ENCODE measurements at regions not wholly inside any gene's neighbourhood (a gene's known extent, or its start where the extent isn't known, plus 50 kb on each side); places are given as distances from the start of the nearest gene placed in this dataset.

- Histone ChIP-seq H3K36me3 (replicated peaks in 1 of 2; ENCODE audit: control insufficient read depth in 1 of 2, insufficient read depth in 2 of 2, low read length in 2 of 2) (no peaks in the 10 kb centered on the region), H3K9ac (ENCODE audit: insufficient read depth, low read depth, low read length) (no peak overlapping the region), H3K27me3 (ENCODE audit: control insufficient read depth in 1 of 2, insufficient read depth in 2 of 2, low read length in 2 of 2) (peaks cover 4 to 56% of the 10 kb centered on the region in 2 experiments; a peak in 4 of 5 replicates), H4K20me1 (ENCODE audit: insufficient read depth, low read length) (no peaks in the 10 kb centered on the region), H3K4me2 (ENCODE audit: low read depth, low read length) (no peak overlapping the region), H3K4me1 (ENCODE audit: insufficient read depth, low read length) (no peaks in the 10 kb centered on the region), H3K4me3 (replicated peaks in 1 of 3; ENCODE audit: insufficient read depth in 1 of 3, low read depth in 2 of 3, low read length in 3 of 3) (no peak overlapping the region), H3K27ac (ENCODE audit: extremely low read length, insufficient read depth, low read length) (no peak overlapping the region), H3K79me2 (ENCODE audit: insufficient read depth, low read length) (no peaks in the 10 kb centered on the region), H2AFZ (ENCODE audit: low read length) (no peak overlapping the region), H3K9me3 (ENCODE audit: low read length) (peaks cover 19% of the 10 kb centered on the region)
- TF ChIP-seq ZNF512B (CRISPR knock-in tag; IDR thresholded peaks at IDR 0.05; ENCODE audit: borderline replicate concordance) (no peak), PRDM15 (CRISPR knock-in tag; IDR thresholded peaks at IDR 0.05) (no peak), SUZ12 (IDR thresholded peaks at IDR 0.05; ENCODE audit: low read depth, low read length) (no peak), SAP130 (CRISPR knock-in tag; IDR thresholded peaks at IDR 0.05; ENCODE audit: low read depth) (no peak), NFYC (CRISPR knock-in tag; IDR thresholded peaks at IDR 0.05) (no peak), CHD2 (IDR thresholded peaks at IDR 0.05; ENCODE audit: low read depth, low read length) (no peak), ZNF616 (CRISPR knock-in tag; IDR thresholded peaks at IDR 0.05; ENCODE audit: low read depth) (no peak), NFIB (CRISPR knock-in tag; IDR thresholded peaks at IDR 0.05; ENCODE audit: borderline replicate concordance) (no peak)
- 6% methylated on average over 3 of the region's 5 CpGs for WGBS (ENCODE audit: low lambda C conversion rate)
- CTCF ChIA-PET (ENCODE audit: low intra/inter-chr PET ratio, low total read pairs) = no interaction called here
- POLR2A ChIA-PET = no interaction called here
- intact Hi-C loops (cut with micrococcal nuclease; ENCODE audit: unreplicated experiment) = no loop called here
- no TSS peak for BruUV-seq (replicated peaks)
- in situ Hi-C loops (cut with HindIII; ENCODE audit: extremely low pct_ligation_motif_present, low pct_unique_long_range_greater_than_20kb) = no loop called here
- ATAC-seq = no peak
- no peak for FAIRE-seq
- no peak for DNase-seq (ENCODE audit: low spot score)
These were observed 56.4 kb downstream of the MRPL36 start for GRCh38 chr5:1743061-1743768.

Measured in HepG2 (cell line).